WERI-Rb-1 (cell line): ENCODE measurements at regions not wholly inside any gene's neighbourhood (a gene's known extent, or its start where the extent isn't known, plus 50 kb on each side); places are given as distances from the start of the nearest gene placed in this dataset.

Experiments
- DNase-seq: peaks from one replicate; pipeline ENCODE4 v3.0.0-alpha.2; 2020
- H3K27ac ChIP-seq: fragments of 250-450 bp; sonication (Bioruptor Pico); 2 replicates; pipeline ENCODE4 v1.5.1; 2020; ENCODE audit warnings: mild to moderate bottlenecking, moderate library complexity
- H3K27me3 ChIP-seq: fragments of 250-450 bp; sonication (Bioruptor Pico); 2 replicates; pipeline ENCODE4 v1.5.1; 2021; ENCODE audit warnings: mild to moderate bottlenecking, low read depth, moderate library complexity; ENCODE audit not compliant: insufficient read depth, severe bottlenecking
- H3K36me3 ChIP-seq: fragments of 250-450 bp; sonication (Bioruptor Pico); 2 replicates; pipeline ENCODE4 v1.5.1; 2020; ENCODE audit warnings: mild to moderate bottlenecking, moderate library complexity
- H3K4me3 ChIP-seq: 2 replicates; pipeline ENCODE4 v1.5.1; 2011; ENCODE audit warnings: low read depth, mild to moderate bottlenecking, control low read depth, low read length
- H3K9me3 ChIP-seq: fragments of 250-450 bp; sonication (Bioruptor Pico); 2 replicates; pipeline ENCODE4 v1.5.1; 2021; ENCODE audit warnings: mild to moderate bottlenecking, moderate library complexity; ENCODE audit not compliant: severe bottlenecking
- TF ChIP-seq, protein P1 (sequence below): IDR thresholded peaks from 2 replicates; pipeline ENCODE4 v1.5.1; 2011; ENCODE audit warnings: low read depth, mild to moderate bottlenecking, control low read depth, inconsistent platforms, low read length

DNA sequence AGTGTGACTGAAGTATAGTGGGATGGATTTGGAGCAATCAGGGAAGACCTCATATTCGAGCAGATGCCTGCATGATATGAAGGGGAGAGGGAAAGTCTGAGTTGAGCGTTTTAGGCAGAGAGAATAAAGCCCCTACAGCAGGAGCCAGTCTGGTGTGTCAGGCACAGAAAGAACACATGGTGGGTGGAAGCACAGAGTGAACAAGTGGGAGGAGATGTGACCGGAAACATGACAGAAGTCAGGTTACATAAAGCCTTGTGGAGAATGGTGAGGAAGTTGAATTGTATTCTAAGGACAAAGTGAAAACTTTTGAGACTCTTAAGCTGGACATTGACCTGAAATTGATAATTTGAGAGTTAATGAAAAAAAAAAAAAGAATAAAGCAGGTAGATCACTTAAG is 541.0 kb downstream of the PLOD2 start:
- no peaks in the 10 kb centered on the region for H3K27me3 ChIP-seq
- TF ChIP-seq, protein P1, sequence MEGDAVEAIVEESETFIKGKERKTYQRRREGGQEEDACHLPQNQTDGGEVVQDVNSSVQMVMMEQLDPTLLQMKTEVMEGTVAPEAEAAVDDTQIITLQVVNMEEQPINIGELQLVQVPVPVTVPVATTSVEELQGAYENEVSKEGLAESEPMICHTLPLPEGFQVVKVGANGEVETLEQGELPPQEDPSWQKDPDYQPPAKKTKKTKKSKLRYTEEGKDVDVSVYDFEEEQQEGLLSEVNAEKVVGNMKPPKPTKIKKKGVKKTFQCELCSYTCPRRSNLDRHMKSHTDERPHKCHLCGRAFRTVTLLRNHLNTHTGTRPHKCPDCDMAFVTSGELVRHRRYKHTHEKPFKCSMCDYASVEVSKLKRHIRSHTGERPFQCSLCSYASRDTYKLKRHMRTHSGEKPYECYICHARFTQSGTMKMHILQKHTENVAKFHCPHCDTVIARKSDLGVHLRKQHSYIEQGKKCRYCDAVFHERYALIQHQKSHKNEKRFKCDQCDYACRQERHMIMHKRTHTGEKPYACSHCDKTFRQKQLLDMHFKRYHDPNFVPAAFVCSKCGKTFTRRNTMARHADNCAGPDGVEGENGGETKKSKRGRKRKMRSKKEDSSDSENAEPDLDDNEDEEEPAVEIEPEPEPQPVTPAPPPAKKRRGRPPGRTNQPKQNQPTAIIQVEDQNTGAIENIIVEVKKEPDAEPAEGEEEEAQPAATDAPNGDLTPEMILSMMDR = no peak
- no peak for DNase-seq
- no peak overlapping the region for H3K4me3 ChIP-seq
- no peak overlapping the region for H3K27ac ChIP-seq
- no peaks in the 10 kb centered on the region for H3K9me3 ChIP-seq
- no peaks in the 10 kb centered on the region for H3K36me3 ChIP-seq

DNA sequence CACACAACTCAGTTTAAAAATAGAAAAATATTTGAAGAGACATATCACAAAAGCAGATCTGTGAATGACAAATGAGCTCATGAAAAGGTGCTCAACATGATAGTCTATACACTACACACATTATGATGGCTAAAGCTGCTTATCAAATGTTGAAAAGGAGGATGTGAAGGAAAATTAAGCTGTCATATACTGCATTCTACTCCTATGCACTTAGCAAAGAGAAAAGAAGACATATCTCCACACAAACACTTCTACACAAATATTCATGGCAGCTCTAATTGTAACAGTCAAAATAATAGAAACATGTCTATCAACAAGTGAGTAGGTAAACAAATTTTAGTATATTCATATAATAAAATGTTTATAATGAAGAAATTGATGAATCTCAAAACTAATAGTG is 540.5 kb downstream of the PLOD2 start:
- Histone ChIP-seq H3K27me3 (no peaks in the 10 kb centered on the region), H3K27ac (no peak overlapping the region), H3K4me3 (no peak overlapping the region), H3K36me3 (no peaks in the 10 kb centered on the region), H3K9me3 (no peaks in the 10 kb centered on the region)
- TF ChIP-seq, protein P1 = no peak
- no peak for DNase-seq

- Histone ChIP-seq H3K27ac (no peak overlapping the region), H3K36me3 (no peaks in the 10 kb centered on the region), H3K4me3 (no peak overlapping the region), H3K9me3 (no peaks in the 10 kb centered on the region), H3K27me3 (no peaks in the 10 kb centered on the region)
- no peak for DNase-seq
- TF ChIP-seq, protein P1 = no peak
Measured at GRCh38 chr3:145623349-145623748, 537.6 kb downstream of the PLOD2 start.

- DNase-seq = no peak
- Histone ChIP-seq H3K4me3 (no peak overlapping the region), H3K9me3 (no peaks in the 10 kb centered on the region), H3K27ac (no peak overlapping the region), H3K36me3 (no peaks in the 10 kb centered on the region), H3K27me3 (no peaks in the 10 kb centered on the region)
- TF ChIP-seq, protein P1 = no peak
Measured at GRCh38 chr3:145628211-145628610, 532.8 kb downstream of the PLOD2 start.

GRCh38 chr3:145637105-145637504 is 523.9 kb downstream of the PLOD2 start:
- no peaks in the 10 kb centered on the region for H3K9me3 ChIP-seq
- TF ChIP-seq, protein P1 = no peak

DNA sequence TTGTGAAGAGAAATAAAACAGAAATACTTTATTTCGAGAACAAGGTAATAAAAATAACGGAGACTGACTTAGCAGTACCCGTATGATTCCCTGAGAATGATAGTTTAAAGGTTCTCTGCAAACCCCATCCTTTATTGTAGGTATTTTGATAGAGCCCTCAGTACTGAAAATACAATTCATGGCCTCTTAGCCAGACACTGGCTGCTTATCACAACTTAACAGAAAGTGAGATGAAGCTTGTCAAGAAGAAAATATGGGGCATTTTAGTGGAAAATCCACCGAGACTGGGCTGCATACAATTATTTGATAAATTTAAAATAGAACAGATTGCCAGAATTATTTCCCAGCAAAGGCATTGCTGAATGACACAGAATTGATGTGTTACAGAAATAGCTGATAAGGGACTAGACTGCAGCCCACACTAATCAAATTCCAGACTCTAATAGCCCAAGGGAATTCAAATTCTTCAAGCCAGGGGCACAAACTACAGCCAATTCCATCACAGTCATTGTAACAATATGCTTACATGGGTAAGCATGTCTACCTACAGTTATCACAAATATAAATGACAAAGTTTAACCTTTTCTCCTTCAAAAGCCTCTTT is 521.9 kb downstream of the PLOD2 start:
- TF ChIP-seq, protein P1 = no peak
- Histone ChIP-seq H3K27ac (no peak overlapping the region), H3K9me3 (no peaks in the 10 kb centered on the region), H3K36me3 (no peaks in the 10 kb centered on the region), H3K4me3 (no peak overlapping the region), H3K27me3 (no peaks in the 10 kb centered on the region)
- no peak for DNase-seq

More at GRCh38 chr3:145637105-145637504, 523.9 kb downstream of the PLOD2 start:
- Histone ChIP-seq H3K36me3 (no peaks in the 10 kb centered on the region), H3K4me3 (no peak overlapping the region), H3K27me3 (no peaks in the 10 kb centered on the region), H3K27ac (no peak overlapping the region)
- no peak for DNase-seq
